ENCODE measurements at regions not wholly inside any gene's neighbourhood (a gene's known extent, or its start where the extent isn't known, plus 50 kb on each side); places are given as distances from the start of the nearest gene placed in this dataset.

- no peaks in the 10 kb centered on the region for H3K27me3 ChIP-seq
- no peaks in the 10 kb centered on the region for H3K9me3 ChIP-seq
- no peak overlapping the region for H3K27ac ChIP-seq
- no peaks in the 10 kb centered on the region for H3K36me3 ChIP-seq
- no peak overlapping the region for H3K4me3 ChIP-seq
- WGBS, 3 donors, result 84 to 94% (median 91%) methylated on average over 4 of the region's 4 CpGs
- intact Hi-C loops (cut with DNase I), result no loop called here
- no peak for TF ChIP-seq EP300 (IDR thresholded peaks at IDR 0.05)
- TF ChIP-seq CTCF (IDR thresholded peaks at IDR 0.05), result no peak
- no peak for TF ChIP-seq POLR2A (IDR thresholded peaks at IDR 0.05)
- DNase-seq, result no peak
- H3K4me1 ChIP-seq (ENCODE audit: insufficient read depth), result no peaks in the 10 kb centered on the region
Observed at GRCh38 chr2:147559070-147559725, 285.6 kb upstream of the ACVR2A start.

- no peaks in the 10 kb centered on the region for H3K9me3 ChIP-seq
- TF ChIP-seq POLR2A (IDR thresholded peaks at IDR 0.05) (no peak), EP300 (IDR thresholded peaks at IDR 0.05) (no peak), CTCF (IDR thresholded peaks at IDR 0.05) (no peak)
- 67 to 84% (median 81%) methylated on average over 3 of the region's 3 CpGs for WGBS, 3 donors
Observed at GRCh38 chr2:147558620-147559019, 286.2 kb upstream of the ACVR2A start.

DNA sequence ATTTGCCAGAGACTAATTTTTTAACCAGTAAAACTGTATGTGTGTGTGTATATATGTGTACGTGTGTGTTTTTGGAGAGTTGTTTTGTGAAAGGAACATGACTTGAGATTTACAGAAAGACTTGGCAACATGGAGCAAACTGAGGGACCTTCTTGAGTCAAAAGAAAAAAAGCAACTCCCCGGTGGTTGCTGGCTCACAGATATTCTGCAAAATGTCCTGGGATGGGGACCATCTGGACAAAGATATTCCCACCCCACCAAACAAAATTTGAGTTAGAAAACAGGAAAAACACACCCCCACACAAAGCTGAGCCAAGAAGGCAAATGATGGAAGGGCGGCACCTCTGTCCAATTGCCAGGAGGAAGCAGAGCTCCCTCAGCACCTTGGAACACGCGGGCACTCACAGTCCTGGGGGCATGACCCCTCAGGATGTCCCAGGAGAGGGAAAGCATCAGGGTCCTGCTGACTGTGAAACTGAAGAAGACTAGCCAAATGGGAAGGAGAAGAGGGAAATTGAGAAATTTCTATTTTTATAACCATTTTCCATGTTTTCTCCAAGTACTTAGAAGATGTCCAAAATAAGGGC lies 290.2 kb upstream of the ACVR2A start:
- TF ChIP-seq EP300 (IDR thresholded peaks at IDR 0.05) (no peak), CTCF (IDR thresholded peaks at IDR 0.05) (no peak), POLR2A (IDR thresholded peaks at IDR 0.05) (no peak)
- no peak overlapping the region for H3K27ac ChIP-seq

More at GRCh38 chr2:147558620-147559019, 286.2 kb upstream of the ACVR2A start:
- Histone ChIP-seq H3K36me3 (no peaks in the 10 kb centered on the region), H3K4me1 (ENCODE audit: insufficient read depth) (no peaks in the 10 kb centered on the region), H3K27me3 (no peaks in the 10 kb centered on the region), H3K27ac (no peak overlapping the region), H3K4me3 (no peak overlapping the region)
- intact Hi-C loops (cut with DNase I), result no loop called here
- no peak for DNase-seq

GRCh38 chr2:147553775-147554271 lies 291.0 kb upstream of the ACVR2A start:
- H3K27me3 ChIP-seq, result no peaks in the 10 kb centered on the region
- no peak for DNase-seq
- H3K4me1 ChIP-seq (ENCODE audit: insufficient read depth), result no peaks in the 10 kb centered on the region
- 81 to 88% (median 84%) methylated on average over 6 of the region's 6 CpGs for WGBS, 3 donors
- H3K9me3 ChIP-seq, result no peaks in the 10 kb centered on the region
- intact Hi-C loops (cut with DNase I), result no loop called here
- H3K27ac ChIP-seq, result no peak overlapping the region
- H3K4me3 ChIP-seq, result no peak overlapping the region
- H3K36me3 ChIP-seq, result no peaks in the 10 kb centered on the region
- TF ChIP-seq EP300 (IDR thresholded peaks at IDR 0.05) (no peak), POLR2A (IDR thresholded peaks at IDR 0.05) (no peak), CTCF (IDR thresholded peaks at IDR 0.05) (no peak)

More for the DNA sequence above, 290.2 kb upstream of the ACVR2A start:
- DNase-seq, result no peak
- no peaks in the 10 kb centered on the region for H3K9me3 ChIP-seq
- H3K4me1 ChIP-seq (ENCODE audit: insufficient read depth), result no peaks in the 10 kb centered on the region
- 31 to 41% (median 35%) methylated on average over 5 of the region's 5 CpGs for WGBS, 3 donors
- no peak overlapping the region for H3K4me3 ChIP-seq
- H3K27me3 ChIP-seq, result no peaks in the 10 kb centered on the region
- intact Hi-C loops (cut with DNase I), result no loop called here
- no peaks in the 10 kb centered on the region for H3K36me3 ChIP-seq
